ENCODE measurements at regions not wholly inside any gene's neighbourhood (a gene's known extent, or its start where the extent isn't known, plus 50 kb on each side); places are given as distances from the start of the nearest gene placed in this dataset.

GRCh38 chr9:11348366-11348765 is 735.6 kb upstream of the PTPRD start:
- Histone ChIP-seq H3K4me3 (ENCODE audit: insufficient read depth, low read depth, low read length) (no peak overlapping the region), H2BK120ac (ENCODE audit: low read depth, low read length) (no peak overlapping the region), H3K9ac (ENCODE audit: low read depth, low read length) (no peak overlapping the region), H3K4ac (ENCODE audit: low read depth, low read length) (no peak overlapping the region), H3K18ac (ENCODE audit: low read depth, low read length) (no peak overlapping the region), H3K9me3 (ENCODE audit: control insufficient read depth, insufficient read depth, low read length) (peaks cover 6% of the 10 kb centered on the region), H2BK5ac (ENCODE audit: low read depth, low read length, poor library complexity, severe bottlenecking) (no peak overlapping the region), H3K27ac (ENCODE audit: insufficient read depth, low read length) (no peak overlapping the region), H3K56ac (ENCODE audit: extremely low read depth, insufficient read depth, low read length) (no peak overlapping the region), H3K4me1 (ENCODE audit: control insufficient read depth, insufficient read depth, low read length) (no peaks in the 10 kb centered on the region), H2AK9ac (replicated peaks; ENCODE audit: low read depth, low read length, poor library complexity) (no peak overlapping the region), H3K9me1 (ENCODE audit: insufficient read depth, low read length) (no peaks in the 10 kb centered on the region), H4K20me1 (ENCODE audit: insufficient read depth, low read length) (no peaks in the 10 kb centered on the region), H2BK15ac (ENCODE audit: low read depth, low read length) (no peak overlapping the region), H2AFZ (replicated peaks; ENCODE audit: low read length, poor library complexity) (no peak overlapping the region), H3K27me3 (ENCODE audit: control insufficient read depth, insufficient read depth, low read length) (no peaks in the 10 kb centered on the region), H3K23ac (ENCODE audit: low read depth, low read length) (no peak overlapping the region), H3K14ac (replicated peaks; ENCODE audit: low read depth, low read length) (no peak overlapping the region), H2BK20ac (ENCODE audit: low read depth, low read length) (no peak overlapping the region), H3K79me1 (ENCODE audit: low read depth in 1 of 2, low read length in 2 of 2) (no peaks in the 10 kb centered on the region), H3K4me2 (ENCODE audit: low read depth, low read length) (no peak overlapping the region), H3K36me3 (ENCODE audit: control insufficient read depth, insufficient read depth, low read length) (no peaks in the 10 kb centered on the region), H2AK5ac (ENCODE audit: low read depth, low read length) (no peak overlapping the region), H4K8ac (ENCODE audit: low read depth in 2 of 2, low read length in 2 of 2) (no peak overlapping the region), H4K91ac (ENCODE audit: insufficient read depth, low read depth, low read length) (no peak overlapping the region), H4K5ac (ENCODE audit: low read depth, low read length) (no peak overlapping the region)
- ATAC-seq (ENCODE audit: low read depth) (no peak), DNase-seq (no peak)
- in situ Hi-C loops (cut with MboI; ENCODE audit: low sequenced_read_pairs): no loop called here
- intact Hi-C loops (cut with micrococcal nuclease): no loop called here
- ChIA-PET POLR2A (ENCODE audit: unreplicated experiment) (no interaction called here), CTCF (interaction anchor here (1.0 kb wide), 1 partner anchor 10 kb away, joined by 3 read pairs; no protein-coding TSS in a partner anchor)
- TF ChIP-seq USF2 (IDR thresholded peaks at IDR 0.05; ENCODE audit: low read depth, low read length) (no peak), CTCF (conservative IDR thresholded peaks at IDR 0.05; ENCODE audit: low read depth, low read length) (no peak), RAD21 (IDR thresholded peaks at IDR 0.05; ENCODE audit: low read length) (no peak), CHD1 (IDR thresholded peaks at IDR 0.05; ENCODE audit: low read depth, low read length) (no peak), RCOR1 (IDR thresholded peaks at IDR 0.05; ENCODE audit: insufficient replicate concordance, low read length) (no peak)
- 10% methylated on average over 2 of the region's 5 CpGs; no CpG with 5 or more reads in 1 of the 2 experiments for WGBS, 2 experiments (ENCODE audit: extremely low coverage in 2 of 2, insufficient read length in 1 of 2)
- dilution Hi-C loops (cut with HindIII; ENCODE audit: low sequenced_read_pairs, unreplicated experiment): no loop called here
- BruUV-seq (replicated peaks): no TSS peak

All from IMR-90 (cell line).